Tongue (tissue), 1 donor: ENCODE measurements at regions not wholly inside any gene's neighbourhood (a gene's known extent, or its start where the extent isn't known, plus 50 kb on each side); places are given as distances from the start of the nearest gene placed in this dataset.

Experiments
- DNase-seq: peaks from one replicate; pipeline ENCODE4 v3.0.0-alpha.2; 2015

DNA sequence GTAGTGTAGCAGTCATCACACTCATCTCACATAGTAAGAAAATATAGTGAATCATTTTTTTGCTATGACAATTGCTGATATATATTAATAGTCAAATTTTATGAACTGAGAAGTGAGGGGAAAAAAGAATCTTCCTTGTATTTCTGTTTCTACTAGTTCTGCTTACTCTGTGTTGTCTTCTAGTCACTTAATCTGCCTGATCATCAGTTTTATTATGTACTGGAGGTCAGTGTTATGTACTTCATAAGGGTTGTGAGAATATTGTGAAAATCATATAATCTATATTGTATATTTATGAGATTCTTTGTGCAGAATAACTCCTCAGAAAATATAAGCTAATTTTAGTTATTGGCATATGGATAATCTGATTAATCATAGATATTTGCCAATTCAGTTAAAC, 546.9 kb upstream of the RIOK2 start:
- no peak for DNase-seq

DNA sequence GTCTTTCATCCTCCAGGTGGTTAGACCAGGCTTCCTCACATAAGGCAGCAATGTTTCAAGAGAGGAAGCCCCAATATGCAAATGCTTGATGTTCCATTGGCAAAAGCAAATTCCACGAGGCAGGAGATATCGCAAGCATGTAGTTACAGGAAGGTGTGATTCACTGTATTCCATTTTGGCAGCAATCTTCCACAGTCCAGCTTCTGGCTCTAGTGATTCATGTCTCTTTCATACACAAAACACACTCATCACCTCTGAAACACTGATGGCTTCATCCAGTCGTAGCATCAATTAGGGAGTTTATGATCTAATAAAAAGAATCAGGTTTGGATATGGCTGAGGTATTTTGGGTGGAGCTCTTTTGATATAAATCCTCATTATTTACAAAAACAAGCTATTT, 552.2 kb upstream of the RIOK2 start:
- DNase-seq: no peak

DNA sequence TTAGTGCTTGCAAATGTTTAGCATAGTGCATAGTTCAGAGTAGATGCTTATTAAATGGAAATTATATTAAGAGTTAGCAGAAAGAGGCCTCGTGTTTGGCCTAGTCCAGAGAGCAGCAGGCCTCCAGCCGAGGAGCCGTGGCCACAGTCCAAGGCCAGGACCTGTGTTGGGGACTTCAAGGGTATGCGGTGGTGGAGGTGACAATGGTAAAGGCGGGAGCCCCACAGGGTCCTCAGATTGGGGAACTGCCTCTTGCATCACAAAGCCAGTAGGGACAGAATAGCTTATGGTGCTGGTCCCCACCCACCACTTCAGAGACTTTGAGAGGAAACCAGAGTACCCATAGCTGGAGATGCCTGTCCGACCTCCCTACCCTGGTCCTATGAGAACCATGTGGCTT, 554.6 kb upstream of the RIOK2 start:
- no peak for DNase-seq

DNA sequence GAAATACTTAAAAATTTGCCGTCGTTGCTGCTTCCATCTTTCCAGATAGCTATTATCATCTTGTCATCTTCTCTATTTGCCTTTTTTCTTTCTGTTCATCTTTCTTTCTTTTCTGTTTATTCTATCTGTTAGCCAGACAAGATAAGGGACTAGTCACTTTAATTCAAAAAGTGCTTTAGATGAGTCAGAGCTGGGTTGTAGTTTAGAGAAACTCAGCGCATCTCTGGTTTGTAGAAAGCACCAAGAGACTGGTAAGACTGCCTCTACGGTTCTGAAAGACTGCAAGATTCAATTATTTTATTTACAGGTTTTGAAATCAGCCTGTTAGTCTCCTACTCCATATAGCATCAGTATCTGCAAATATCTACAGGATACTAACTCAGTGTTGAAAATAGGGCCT, 562.8 kb upstream of the RIOK2 start:
- DNase-seq: no peak

DNA sequence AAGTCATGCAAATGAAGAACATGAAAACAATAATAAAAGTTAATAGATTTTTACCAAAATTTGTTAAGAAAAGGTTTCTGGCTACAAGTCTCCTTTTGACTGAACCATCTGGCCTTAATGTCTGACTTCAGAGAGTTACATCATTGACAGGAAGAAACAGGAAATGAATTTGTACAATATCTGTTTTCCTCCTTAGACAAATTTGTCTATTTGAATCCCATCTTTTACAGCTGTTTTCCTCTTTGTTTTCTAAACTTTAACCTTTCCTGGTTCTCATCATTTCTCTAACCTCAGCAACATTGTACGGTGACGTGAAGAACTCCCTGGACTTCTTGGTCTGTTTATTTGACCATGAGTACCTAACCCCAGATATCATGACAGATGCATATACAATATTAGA, 567.5 kb upstream of the RIOK2 start:
- DNase-seq: peak; percentile 20

DNA sequence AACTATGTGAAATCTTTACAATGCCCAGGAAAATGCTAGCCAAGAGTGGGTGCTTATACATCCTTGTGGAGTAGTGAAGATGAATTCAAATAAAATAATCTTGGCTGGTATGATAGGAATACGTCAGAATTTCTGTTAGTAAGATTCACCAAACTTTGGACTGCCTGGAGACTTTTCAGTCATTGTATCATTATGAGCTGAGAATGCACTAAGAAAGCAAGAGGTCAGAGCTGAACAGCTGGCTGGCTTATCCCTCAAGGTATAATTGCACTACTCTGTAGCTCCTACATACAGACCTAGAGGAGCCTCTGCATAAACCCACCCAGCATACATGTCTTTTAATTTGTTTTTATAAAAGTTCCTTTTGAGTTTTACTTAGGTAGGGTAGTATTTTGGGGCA, 568.5 kb upstream of the RIOK2 start:
- peak; percentile 16 for DNase-seq

DNA sequence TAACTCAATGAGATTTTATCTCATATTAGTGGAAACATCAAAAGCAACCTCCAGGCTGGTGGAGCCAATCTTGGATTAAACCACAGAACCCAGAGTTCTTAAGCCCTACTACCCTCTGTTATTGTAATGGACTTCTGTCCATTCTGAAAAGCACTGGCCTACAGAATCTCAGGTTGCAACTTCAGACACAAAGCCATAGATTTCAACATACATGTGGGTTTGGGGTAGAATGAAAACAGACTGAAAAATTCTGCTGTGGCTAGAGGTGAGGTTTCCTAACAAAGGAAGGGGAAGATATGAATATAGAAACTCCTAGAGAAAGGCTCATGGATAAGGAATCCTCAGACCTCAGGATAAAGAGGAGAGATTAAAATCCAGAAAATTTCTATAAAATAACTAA, 569.8 kb upstream of the RIOK2 start:
- DNase-seq: no peak

DNA sequence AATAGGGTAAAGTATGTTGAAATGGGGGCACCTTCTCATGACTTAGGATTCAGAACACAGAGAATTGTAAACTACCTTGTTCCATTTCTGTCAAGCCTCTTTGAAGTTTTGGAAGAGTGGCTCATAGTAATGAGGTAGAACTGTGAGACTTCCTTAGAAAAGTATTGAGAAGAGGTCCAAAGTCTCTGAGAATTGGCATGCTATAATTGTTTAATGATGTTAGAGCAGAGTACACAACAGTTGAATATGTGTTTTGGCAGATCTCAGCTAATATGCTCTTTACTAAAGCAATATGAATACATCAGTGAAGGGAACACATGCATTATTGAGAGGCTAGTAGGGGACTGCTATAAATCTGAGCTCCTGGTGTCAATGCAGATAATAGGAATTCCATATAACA, 579.4 kb upstream of the RIOK2 start:
- DNase-seq: no peak

DNA sequence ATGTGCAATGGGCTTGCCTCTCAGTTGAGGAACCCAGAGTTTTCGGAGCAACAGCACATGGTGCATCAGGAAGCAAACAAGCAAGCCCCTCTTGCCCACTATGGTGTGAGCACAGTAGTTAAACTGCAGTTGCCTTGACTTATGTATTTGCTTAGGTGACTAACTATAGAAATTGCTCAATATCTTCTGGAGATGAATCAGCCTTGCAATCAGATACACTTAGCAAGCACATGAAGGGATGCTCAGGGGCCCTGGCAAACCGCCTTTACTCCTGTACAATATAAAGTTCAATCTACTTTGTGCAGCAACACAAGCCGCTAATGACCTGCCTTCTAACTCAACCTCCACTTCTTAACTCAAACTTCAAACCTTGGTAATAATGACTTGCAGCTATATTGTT, 581.7 kb upstream of the RIOK2 start:
- DNase-seq: no peak

DNA sequence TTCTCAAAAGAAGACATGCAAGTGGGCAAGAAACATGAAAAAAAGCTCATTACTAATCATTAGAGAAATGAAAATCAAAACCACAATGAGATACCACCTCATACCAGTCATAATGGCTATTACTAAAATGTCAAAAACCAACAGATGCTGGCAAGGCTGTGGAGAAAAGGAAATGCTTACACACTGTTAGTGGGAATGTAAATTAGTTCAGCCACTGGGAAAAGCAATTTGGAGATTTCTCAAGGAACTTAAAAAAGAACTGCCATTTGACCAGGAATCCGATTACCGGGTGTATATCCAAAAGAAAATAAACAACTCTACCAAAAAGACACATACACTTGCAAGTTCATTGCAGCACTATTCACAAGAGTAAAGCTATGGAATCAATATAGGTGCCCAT, 595.4 kb upstream of the RIOK2 start:
- no peak for DNase-seq

DNA sequence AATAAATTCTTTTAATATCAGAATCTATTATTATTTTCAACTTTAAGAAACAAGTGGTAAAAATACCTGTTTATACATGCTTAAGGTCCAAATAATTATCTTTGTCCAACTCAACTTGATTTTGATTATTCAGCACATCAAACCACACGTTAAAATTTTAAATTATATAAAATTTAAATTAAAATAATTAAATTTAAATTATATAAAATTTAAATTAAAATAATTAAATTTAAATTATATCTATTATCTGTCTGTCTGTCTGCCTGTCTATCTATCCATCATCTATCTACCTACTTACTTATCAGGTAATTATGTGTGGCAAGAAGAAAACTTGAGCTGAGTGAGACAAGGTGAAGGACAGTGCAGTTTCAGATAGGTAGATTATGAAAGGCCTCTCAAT, 605.3 kb upstream of the RIOK2 start:
- DNase-seq: no peak

DNA sequence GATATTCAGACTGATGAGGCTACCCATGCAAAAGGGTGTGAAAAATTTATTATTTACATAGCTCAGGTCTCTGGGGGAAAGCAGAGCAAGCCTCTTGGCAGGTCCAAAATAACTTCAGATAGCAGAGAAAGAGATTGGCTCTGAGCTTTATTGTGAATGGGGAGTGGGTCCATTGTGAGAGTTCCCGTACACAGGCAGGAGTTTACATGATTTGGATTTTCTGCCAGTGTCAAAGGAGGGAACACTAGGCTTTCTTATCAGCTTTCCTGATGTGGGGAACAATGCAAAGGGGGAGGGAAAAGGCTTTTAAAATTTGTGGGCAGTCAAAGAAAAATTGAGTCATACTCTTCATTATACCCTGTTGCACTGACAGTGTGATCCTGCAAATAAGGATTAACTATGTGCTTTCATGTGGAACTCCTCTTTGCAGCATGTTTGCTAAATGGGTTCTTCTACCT, 615.0 kb upstream of the RIOK2 start:
- no peak for DNase-seq

DNA sequence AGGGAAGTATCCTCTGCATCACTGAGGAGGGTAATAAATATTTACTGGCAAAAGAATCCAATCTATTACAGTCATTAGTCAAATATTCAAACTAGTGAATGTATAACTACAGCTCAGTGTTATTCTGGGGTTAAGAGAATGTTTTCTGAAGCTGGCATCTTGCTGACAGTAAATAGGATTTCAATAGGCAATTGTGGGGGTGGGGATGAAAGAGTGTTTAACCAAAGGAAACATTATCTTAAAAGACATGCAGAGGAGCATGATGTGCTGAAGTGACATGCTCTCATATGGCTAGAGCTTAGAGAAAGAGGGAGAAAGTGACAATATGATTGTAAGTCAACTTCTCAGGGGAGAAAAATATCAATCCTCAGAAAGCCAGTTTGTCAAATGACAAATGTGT, 618.4 kb upstream of the RIOK2 start:
- DNase-seq: no peak

DNA sequence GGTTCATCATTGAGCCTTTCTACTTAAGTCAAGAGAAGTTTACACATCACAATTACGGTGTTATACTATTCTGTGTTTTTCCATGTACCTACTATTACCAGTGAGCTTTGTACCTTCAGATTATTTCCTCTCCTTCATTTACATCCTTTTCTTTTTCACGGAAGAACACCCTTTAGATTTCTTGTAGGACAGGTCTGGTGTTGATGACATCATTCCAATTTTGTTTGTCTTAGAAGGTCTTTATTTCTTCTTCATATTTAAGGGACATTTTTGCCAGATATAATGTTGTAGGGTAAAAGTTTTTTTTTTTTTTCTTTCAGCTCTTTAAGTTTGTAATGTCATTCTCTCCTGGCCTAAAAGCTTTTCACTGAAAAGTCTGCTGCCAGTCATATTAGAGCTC, 637.1 kb upstream of the RIOK2 start:
- no peak for DNase-seq

DNA sequence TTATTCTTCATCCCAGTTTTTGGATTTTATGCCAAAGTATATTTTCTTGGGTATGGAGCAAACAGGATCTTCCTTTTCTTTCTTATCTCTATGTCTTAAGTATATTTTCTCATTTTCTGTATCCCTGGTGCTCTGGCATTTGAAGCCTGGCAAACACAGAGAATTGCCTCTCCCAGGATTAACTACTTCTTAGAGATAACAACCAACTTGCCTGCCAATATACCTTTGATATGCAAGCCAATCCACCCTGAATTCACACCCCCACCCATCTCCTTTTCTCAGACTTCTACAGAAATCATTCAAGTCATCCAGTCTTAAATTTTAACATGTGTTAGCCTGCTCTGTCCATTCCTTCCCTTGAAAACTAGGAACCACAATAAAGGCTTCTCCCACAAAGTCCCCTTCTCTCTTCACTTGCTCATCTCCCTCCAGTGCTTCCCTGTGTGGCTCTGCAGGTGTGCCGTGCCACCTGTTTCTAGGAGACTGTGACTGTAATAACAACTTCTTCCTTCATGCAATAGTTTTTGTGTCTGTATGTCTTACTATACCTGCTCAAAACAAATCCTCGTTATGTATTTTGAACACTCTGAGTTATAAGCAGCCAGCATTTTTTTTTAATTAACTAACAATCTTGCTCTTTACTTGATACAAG, 649.7 kb upstream of the RIOK2 start:
- no peak for DNase-seq

DNA sequence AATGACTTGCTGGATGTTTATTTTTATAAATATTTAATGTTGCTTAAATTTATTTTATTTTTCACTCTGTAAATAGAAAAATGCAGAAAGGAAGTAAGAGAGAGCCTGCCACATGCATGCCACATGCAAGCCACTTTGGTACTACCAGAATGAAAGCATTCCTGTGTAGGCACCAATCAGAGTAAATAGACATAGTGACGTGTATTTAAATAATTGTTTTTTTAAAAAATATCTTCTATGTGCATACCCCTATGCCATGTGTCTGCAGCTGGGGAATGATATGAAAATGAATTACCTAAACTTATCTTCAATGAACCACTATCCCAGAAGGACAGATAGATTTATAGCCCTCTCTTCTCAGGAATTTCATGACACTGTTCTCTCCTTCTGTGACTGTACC, 651.5 kb upstream of the RIOK2 start:
- DNase-seq: no peak

DNA sequence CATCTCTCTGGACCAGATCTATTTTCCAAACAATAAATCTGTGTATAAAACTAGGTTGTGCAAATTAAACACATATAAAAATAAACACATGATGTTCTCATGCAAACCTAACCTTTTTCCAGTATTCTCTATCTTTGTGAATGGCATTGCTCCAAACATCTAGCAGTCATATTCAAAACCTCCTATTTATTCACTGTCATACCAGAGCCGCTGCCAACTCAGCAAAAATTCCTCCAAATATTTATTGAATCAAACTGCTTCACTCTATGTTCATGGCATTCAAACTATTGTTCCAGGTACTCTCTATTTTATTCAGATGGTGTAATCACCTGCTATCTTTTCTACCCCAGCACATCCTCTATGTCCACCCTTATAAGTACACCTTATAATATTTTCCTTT, 652.1 kb upstream of the RIOK2 start:
- DNase-seq: no peak

DNA sequence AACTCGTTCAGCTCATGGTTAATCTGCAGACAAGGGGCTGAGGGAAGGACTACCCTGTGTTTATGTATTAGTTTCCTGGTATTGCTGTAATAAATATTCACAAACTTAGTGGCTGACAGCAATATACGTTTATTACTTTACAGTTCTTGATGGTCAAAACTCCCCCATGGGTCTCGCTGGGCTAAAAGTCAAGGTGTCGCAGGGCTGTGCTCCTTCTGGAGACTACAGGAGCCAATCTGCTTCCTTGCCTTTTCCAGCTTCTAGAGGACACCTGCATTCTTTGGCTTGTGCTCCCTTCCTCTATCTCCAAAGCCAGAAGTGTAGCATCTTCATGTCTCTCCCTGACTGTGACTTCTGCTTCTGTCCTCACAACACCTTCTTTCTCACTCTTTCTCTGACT, 653.8 kb upstream of the RIOK2 start:
- DNase-seq: no peak

DNA sequence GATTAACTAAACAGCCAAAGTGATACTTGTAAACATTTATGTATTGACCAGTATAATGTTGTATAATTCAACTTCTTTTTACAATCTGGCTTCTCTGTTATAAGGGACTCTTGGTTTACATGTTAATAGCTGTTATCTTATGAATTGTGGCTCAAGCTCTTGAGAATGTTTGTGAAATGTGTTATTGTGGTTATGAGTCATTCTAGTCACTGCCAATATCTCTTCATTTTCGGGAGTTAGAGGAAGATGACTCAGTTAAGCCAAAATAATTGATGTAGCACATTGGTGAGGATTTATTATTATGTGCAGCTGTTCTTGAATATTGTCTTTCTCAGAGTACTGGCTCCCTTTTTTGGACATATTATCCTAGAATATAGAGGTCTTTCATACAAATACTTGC, 655.2 kb upstream of the RIOK2 start:
- peak; percentile 75 for DNase-seq

DNA sequence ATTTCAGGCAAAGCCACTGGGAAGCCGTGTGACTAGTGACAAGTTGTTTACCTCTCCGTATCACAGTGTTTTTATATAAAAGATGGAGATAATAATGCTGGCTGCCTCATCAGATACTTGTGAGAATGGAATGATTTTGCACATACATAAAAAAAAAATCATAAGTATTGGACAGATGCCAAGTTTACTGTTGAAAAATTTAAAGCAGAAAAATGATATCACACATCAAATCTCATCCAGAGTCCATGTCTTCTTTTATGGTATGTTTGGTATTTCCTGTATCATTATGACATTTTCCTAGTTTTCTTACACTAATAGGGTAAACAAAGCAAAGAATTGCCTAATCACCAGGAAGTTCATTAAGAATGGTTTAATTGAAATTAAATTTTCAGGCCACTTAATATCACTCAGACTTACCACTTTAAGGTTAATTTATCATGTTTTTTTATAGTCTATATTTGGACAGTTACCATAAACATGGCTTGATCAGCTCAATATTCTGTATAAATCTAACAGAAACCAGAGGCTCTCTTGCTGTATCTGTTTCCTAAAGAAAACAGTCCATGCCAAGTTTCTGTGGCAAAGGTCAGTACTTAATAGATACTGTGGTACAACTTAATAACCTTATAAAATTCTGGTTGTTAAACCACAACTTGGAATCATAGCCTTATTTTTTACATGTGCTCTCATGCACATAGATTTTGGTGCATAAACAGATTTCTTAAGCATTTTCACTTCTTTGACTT, 656.5 kb upstream of the RIOK2 start:
- DNase-seq: peak; percentile 32

DNA sequence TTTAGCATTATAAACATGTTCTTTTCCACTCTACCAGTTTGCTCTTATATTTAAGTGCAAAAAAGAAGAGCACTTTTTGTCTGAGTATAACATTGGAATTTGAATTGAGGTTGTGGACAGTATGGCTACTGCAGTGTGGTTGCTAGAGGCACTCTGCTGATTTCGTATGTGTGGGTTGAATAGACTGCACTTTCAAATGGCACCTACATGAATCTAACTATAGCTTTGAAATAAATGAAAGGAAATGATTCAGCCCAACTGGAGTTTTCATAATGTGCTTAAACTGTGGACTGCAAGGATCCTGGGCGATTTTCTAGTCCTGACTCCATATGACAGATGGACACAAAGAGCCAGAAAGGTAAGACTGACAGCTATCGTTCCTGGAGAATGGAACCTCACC, 657.6 kb upstream of the RIOK2 start:
- no peak for DNase-seq

DNA sequence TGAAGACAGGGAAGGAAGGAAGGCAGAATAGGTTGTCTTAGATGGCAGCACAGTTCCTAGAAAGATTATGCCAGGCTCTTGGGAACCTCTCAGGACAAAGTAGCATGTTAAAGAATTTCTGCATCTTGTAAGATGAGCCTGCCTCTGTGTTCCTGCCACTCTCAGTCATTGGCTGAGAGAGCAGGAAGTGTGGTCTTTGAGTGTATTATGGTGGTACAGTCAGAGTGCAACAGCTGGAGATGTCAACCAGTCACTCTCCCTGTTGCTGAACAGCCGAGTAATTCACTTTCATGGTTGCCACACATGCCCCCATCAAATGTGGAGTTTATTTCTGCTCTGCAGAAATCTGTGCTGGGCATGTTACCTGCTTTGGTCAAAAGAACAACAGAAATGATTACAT, 659.6 kb upstream of the RIOK2 start:
- DNase-seq: peak; percentile 38

DNA sequence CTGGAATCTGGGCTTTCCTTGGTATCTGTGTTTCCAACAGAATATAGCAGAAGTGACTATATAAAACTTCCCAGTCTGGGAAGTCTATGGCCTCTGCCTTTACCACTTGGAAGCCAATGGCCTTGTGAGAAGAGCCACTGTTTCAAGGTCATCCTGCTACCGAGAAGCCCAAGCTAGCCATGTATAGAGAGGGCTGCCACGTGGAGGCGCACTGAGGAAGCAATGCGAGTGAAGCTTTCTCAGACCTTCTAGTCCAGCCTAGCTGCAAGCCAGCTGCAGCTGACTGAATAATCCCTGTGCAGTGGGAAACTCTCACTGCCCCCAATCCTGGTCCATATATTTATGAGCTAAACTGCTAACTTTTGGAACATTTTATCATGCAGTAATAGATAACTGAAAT, 661.8 kb upstream of the RIOK2 start:
- no peak for DNase-seq

DNA sequence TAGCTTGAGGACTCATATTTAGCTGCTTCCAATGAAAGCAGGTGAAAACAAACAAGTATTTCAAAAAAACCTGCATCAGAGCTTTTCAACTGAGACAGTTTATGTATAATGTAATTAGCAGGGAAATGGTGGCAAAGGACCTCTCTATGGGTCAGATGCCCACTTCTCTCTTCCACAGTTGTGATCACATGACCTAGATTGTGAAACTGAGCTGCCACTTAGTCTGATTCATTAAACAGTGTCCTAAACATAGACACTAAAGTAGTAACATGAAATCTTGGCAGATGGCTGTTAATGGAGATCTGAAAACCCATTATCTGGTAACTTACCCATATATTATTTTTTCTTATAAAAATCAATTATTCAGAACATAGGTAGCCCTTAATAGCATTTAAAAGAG, 663.6 kb upstream of the RIOK2 start:
- DNase-seq: no peak
